ENCODE measurements at regions not wholly inside any gene's neighbourhood (a gene's known extent, or its start where the extent isn't known, plus 50 kb on each side); places are given as distances from the start of the nearest gene placed in this dataset.

- Histone ChIP-seq H3F3A (ENCODE audit: insufficient read depth) (no peaks in the 10 kb centered on the region), H4K20me1 (ENCODE audit: low read depth, low read length) (no peaks in the 10 kb centered on the region)
Measured at GRCh38 chr2:140154706-140155105, 1374.5 kb upstream of the NXPH2 start.

GRCh38 chr2:140154271-140154670 lies 1374.1 kb upstream of the NXPH2 start:
- Histone ChIP-seq H3K9me2 (replicated peaks; ENCODE audit: insufficient read depth, low read length) (no peaks in the 10 kb centered on the region), H3K9me3 (ENCODE audit: insufficient read depth, low read length) (no peaks in the 10 kb centered on the region), H3K9ac (ENCODE audit: low read length) (no peak overlapping the region), H4K20me1 (ENCODE audit: low read depth, low read length) (no peaks in the 10 kb centered on the region), H3K27ac (ENCODE audit: low read depth, low read length) (no peak overlapping the region), H3K36me3 (ENCODE audit: low read length) (no peaks in the 10 kb centered on the region), H3F3A (ENCODE audit: insufficient read depth) (no peaks in the 10 kb centered on the region), H3K27me3 (ENCODE audit: low read length) (no peaks in the 10 kb centered on the region), H3K4me2 (ENCODE audit: low read depth, low read length, poor library complexity, severe bottlenecking) (no peak overlapping the region), H3K4me3 (ENCODE audit: insufficient read depth, low read length, poor library complexity, severe bottlenecking) (no peak overlapping the region), H2AFZ (ENCODE audit: low read depth, low read length, severe bottlenecking) (no peak overlapping the region), H3K79me2 (ENCODE audit: insufficient read depth, low read length) (no peaks in the 10 kb centered on the region)
- TF ChIP-seq EZH2phosphoT487 (conservative IDR thresholded peaks at IDR 0.05; ENCODE audit: low read length) (no peak), CTCF (IDR thresholded peaks at IDR 0.05; ENCODE audit: insufficient read depth, low read length, poor library complexity, severe bottlenecking) (no peak)

More at GRCh38 chr2:140154706-140155105, 1374.5 kb upstream of the NXPH2 start:
- no peaks in the 10 kb centered on the region for H3K36me3 ChIP-seq (ENCODE audit: low read length)
- H3K9me2 ChIP-seq (replicated peaks; ENCODE audit: insufficient read depth, low read length), result no peaks in the 10 kb centered on the region
- no peak overlapping the region for H3K9ac ChIP-seq (ENCODE audit: low read length)
- no peaks in the 10 kb centered on the region for H3K27me3 ChIP-seq (ENCODE audit: low read length)
- no peak for TF ChIP-seq EZH2phosphoT487 (conservative IDR thresholded peaks at IDR 0.05; ENCODE audit: low read length)
- TF ChIP-seq CTCF (IDR thresholded peaks at IDR 0.05; ENCODE audit: insufficient read depth, low read length, poor library complexity, severe bottlenecking), result no peak
- no peak overlapping the region for H3K4me3 ChIP-seq (ENCODE audit: insufficient read depth, low read length, poor library complexity, severe bottlenecking)
- H3K27ac ChIP-seq (ENCODE audit: low read depth, low read length), result no peak overlapping the region
- H3K4me2 ChIP-seq (ENCODE audit: low read depth, low read length, poor library complexity, severe bottlenecking), result no peak overlapping the region
- no peak overlapping the region for H2AFZ ChIP-seq (ENCODE audit: low read depth, low read length, severe bottlenecking)
- no peaks in the 10 kb centered on the region for H3K9me3 ChIP-seq (ENCODE audit: insufficient read depth, low read length)
- no peaks in the 10 kb centered on the region for H3K79me2 ChIP-seq (ENCODE audit: insufficient read depth, low read length)

DNA sequence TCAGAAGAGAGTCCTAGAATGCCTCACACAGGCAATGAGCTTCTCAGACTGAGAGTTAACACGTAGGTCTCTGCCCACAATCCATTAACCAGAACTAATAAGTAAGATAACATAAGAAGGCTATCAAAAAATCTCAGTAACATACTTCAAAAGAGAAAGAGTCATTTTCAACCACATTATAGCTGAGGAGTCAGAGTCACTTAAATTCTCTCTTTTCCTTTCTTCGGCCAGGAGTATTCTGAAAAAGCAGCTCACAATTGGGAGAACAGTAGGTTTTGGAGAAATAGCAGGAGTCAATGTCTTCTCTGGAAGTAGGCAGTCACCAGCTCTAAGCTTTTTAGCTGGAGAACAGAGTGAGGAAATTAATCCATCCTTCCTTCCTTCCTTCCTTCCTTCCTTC lies 1364.4 kb upstream of the NXPH2 start:
- Histone ChIP-seq H4K20me1 (ENCODE audit: low read depth, low read length) (no peaks in the 10 kb centered on the region), H3K4me3 (ENCODE audit: insufficient read depth, low read length, poor library complexity, severe bottlenecking) (no peak overlapping the region), H3K79me2 (ENCODE audit: insufficient read depth, low read length) (no peaks in the 10 kb centered on the region), H2AFZ (ENCODE audit: low read depth, low read length, severe bottlenecking) (no peak overlapping the region), H3K9me3 (ENCODE audit: insufficient read depth, low read length) (no peaks in the 10 kb centered on the region), H3K9me2 (replicated peaks; ENCODE audit: insufficient read depth, low read length) (no peaks in the 10 kb centered on the region), H3K27me3 (ENCODE audit: low read length) (no peaks in the 10 kb centered on the region), H3K27ac (ENCODE audit: low read depth, low read length) (no peak overlapping the region), H3F3A (ENCODE audit: insufficient read depth) (no peaks in the 10 kb centered on the region), H3K4me2 (ENCODE audit: low read depth, low read length, poor library complexity, severe bottlenecking) (no peak overlapping the region), H3K36me3 (ENCODE audit: low read length) (no peaks in the 10 kb centered on the region), H3K9ac (ENCODE audit: low read length) (no peak overlapping the region)
- TF ChIP-seq CTCF (IDR thresholded peaks at IDR 0.05; ENCODE audit: insufficient read depth, low read length, poor library complexity, severe bottlenecking) (no peak), EZH2phosphoT487 (conservative IDR thresholded peaks at IDR 0.05; ENCODE audit: low read length) (no peak)
